ENCODE measurements at regions not wholly inside any gene's neighbourhood (a gene's known extent, or its start where the extent isn't known, plus 50 kb on each side); places are given as distances from the start of the nearest gene placed in this dataset.

DNA sequence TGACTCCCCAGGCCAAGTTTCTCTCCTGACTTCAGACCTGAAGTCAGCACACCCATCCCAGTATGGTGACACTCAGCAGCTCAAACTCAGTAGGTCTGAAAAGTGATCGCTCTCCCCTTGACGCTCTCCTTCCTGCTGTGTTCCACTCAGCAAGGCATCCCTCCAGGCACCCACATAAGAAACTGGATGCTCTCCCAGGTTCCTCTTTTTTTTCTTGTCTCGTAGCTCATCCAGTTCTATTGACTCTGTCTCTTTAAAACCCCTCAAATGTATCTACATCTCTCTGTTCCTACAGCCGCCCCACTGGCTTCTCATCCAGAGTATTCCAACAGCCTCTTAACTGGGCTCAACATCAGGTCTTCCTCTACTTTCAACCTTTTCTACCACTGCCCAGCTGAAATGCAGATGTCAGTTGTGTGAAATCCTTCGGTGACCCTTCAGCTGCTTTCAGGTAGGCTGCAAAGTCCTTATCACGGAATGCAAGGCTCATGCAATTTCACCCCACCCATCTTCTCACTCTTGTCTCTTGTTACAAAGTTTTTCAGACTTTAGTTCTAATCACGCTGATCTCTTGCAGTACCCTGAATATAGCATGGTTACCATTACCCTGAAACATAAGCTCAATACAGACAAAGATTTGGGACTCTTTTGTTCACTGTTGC lies 286.2 kb upstream of the POU3F1 start:
- TF ChIP-seq CTCF (IDR thresholded peaks at IDR 0.05) (no peak), POLR2AphosphoS5 (IDR thresholded peaks at IDR 0.05) (no peak)
